PC-3 (cell line): ENCODE measurements at regions not wholly inside any gene's neighbourhood (a gene's known extent, or its start where the extent isn't known, plus 50 kb on each side); places are given as distances from the start of the nearest gene placed in this dataset.

ENCODE experiments used
- EZH2phosphoT487 ChIP-seq: fragments of 300-600 bp; sonication (generic); IDR thresholded peaks from 2 replicates; pipeline ENCODE4 v1.6.1; 2018; ENCODE audit warnings: mild to moderate bottlenecking, antibody characterized with exemption, low read length, borderline replicate concordance
- TF ChIP-seq, protein P1 (sequence below): fragments of 300-600 bp; sonication (generic); conservative IDR thresholded peaks from 2 replicates; pipeline ENCODE4 v1.5.1; 2017; ENCODE audit warnings: antibody characterized with exemption, low read depth, mild to moderate bottlenecking, low read length

DNA sequence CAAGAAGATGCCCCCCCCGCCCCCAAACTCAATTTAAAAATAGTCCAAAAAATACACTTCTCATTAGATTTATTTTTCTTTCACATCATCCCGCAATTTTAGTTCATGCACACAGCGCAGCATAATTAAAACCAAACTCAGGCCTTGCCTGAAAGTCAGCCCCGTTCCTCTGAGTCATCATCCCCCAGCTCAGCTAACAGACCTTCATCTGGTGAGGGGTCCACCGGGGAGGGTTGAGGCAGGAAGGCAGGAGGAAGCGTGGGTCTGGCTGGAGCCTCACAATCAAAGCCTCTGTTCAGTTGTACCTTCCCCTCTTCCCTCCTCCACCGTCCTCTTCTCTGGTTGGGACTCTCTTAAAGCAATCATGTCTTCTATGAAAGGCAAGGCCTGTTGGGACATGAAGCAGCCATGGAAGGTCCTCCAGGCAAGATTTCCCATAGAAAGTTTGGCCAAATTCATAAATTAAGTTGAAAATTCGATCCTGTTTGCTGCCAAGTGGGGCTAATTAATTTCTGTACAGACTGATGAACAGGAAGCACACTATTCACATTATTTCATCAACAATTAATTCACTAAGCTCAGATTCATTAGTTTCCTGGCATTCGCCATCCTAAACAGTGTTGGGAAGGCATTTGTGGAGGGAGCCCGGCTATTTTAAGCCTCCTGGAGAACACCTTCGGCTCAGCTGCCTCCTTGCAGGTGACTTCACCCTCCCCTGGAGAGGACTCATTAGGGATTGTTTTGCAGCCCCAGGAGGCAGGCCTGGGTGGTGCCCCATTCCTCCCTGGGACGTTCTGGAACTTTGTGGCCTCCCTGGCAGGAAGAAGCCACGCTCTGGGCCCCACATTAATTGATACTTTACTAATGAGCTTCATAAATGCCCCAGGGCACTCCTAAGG lies 72.3 kb upstream of the BNC1 start:
- TF ChIP-seq, protein P1, sequence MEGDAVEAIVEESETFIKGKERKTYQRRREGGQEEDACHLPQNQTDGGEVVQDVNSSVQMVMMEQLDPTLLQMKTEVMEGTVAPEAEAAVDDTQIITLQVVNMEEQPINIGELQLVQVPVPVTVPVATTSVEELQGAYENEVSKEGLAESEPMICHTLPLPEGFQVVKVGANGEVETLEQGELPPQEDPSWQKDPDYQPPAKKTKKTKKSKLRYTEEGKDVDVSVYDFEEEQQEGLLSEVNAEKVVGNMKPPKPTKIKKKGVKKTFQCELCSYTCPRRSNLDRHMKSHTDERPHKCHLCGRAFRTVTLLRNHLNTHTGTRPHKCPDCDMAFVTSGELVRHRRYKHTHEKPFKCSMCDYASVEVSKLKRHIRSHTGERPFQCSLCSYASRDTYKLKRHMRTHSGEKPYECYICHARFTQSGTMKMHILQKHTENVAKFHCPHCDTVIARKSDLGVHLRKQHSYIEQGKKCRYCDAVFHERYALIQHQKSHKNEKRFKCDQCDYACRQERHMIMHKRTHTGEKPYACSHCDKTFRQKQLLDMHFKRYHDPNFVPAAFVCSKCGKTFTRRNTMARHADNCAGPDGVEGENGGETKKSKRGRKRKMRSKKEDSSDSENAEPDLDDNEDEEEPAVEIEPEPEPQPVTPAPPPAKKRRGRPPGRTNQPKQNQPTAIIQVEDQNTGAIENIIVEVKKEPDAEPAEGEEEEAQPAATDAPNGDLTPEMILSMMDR, result no peak
- no peak for TF ChIP-seq EZH2phosphoT487
